SU-DHL-6 (cell line): ENCODE measurements at regions not wholly inside any gene's neighbourhood (a gene's known extent, or its start where the extent isn't known, plus 50 kb on each side); places are given as distances from the start of the nearest gene placed in this dataset.

Experiments used
- EZH2phosphoT487 ChIP-seq: fragments of 200-600 bp; sonication (generic), shearing (Covaris generic); conservative IDR thresholded peaks from 2 replicates; pipeline ENCODE4 v1.6.1; 2018; ENCODE audit warnings: mild to moderate bottlenecking, antibody characterized with exemption, low read length, moderate library complexity, mixed read lengths
- TF ChIP-seq, protein P1 (sequence below): fragments of 200-600 bp; sonication (generic); IDR thresholded peaks from one replicate; pipeline ENCODE4 v1.5.1; 2017; ENCODE audit warnings: antibody characterized with exemption, mild to moderate bottlenecking, low read length, moderate library complexity; ENCODE audit not compliant: insufficient read depth, poor library complexity, severe bottlenecking

DNA sequence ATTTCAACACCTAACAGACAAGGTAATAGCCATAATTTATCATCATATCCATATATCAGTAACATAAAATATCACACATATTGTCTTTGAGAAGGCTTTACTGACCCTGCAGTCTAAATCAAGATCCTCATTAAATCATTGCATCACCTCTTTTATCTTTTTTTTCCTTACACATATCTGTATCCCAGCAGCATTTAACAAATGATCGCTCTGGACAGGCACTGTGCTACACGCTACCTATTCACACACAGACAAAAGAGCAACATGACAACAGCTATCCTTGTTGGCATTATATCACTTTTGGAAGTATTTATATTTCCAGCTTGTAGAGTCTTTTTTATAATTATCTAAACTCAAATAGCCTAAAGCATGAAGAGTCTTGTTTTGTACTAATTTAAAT is 73.3 kb upstream of the NBEA start:
- TF ChIP-seq, protein P1, sequence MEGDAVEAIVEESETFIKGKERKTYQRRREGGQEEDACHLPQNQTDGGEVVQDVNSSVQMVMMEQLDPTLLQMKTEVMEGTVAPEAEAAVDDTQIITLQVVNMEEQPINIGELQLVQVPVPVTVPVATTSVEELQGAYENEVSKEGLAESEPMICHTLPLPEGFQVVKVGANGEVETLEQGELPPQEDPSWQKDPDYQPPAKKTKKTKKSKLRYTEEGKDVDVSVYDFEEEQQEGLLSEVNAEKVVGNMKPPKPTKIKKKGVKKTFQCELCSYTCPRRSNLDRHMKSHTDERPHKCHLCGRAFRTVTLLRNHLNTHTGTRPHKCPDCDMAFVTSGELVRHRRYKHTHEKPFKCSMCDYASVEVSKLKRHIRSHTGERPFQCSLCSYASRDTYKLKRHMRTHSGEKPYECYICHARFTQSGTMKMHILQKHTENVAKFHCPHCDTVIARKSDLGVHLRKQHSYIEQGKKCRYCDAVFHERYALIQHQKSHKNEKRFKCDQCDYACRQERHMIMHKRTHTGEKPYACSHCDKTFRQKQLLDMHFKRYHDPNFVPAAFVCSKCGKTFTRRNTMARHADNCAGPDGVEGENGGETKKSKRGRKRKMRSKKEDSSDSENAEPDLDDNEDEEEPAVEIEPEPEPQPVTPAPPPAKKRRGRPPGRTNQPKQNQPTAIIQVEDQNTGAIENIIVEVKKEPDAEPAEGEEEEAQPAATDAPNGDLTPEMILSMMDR = no peak
- TF ChIP-seq EZH2phosphoT487 = no peak
